ENCODE measurements at regions not wholly inside any gene's neighbourhood (a gene's known extent, or its start where the extent isn't known, plus 50 kb on each side); places are given as distances from the start of the nearest gene placed in this dataset.

- H3K27ac ChIP-seq (ENCODE audit: extremely low read length, insufficient read depth, low read length), result no peak overlapping the region
- intact Hi-C loops (cut with micrococcal nuclease; ENCODE audit: unreplicated experiment) (no loop called here), in situ Hi-C loops (cut with HindIII; ENCODE audit: extremely low pct_ligation_motif_present, low pct_unique_long_range_greater_than_20kb) (no loop called here)
- no peak overlapping the region for H3K4me2 ChIP-seq (ENCODE audit: low read depth, low read length)
- no peaks in the 10 kb centered on the region for H3K9me3 ChIP-seq (ENCODE audit: low read length)
- FAIRE-seq (no peak), ATAC-seq (no peak), DNase-seq (ENCODE audit: low spot score) (no peak)
- H3K36me3 ChIP-seq (replicated peaks in 1 of 2; ENCODE audit: control insufficient read depth in 1 of 2, insufficient read depth in 2 of 2, low read length in 2 of 2), result no peaks in the 10 kb centered on the region
- 0% methylated on average over 1 of the region's 1 CpG for WGBS (ENCODE audit: low lambda C conversion rate)
- H3K27me3 ChIP-seq (ENCODE audit: control insufficient read depth in 1 of 2, insufficient read depth in 2 of 2, low read length in 2 of 2), result no peaks in the 10 kb centered on the region
- H3K4me3 ChIP-seq (replicated peaks in 1 of 3; ENCODE audit: insufficient read depth in 1 of 3, low read depth in 2 of 3, low read length in 3 of 3), result no peak overlapping the region
- H3K9ac ChIP-seq (ENCODE audit: insufficient read depth, low read depth, low read length), result no peak overlapping the region
- ChIA-PET POLR2A (no interaction called here), CTCF (ENCODE audit: low intra/inter-chr PET ratio, low total read pairs) (no interaction called here)
- H3K79me2 ChIP-seq (ENCODE audit: insufficient read depth, low read length), result no peaks in the 10 kb centered on the region
- no peak overlapping the region for H2AFZ ChIP-seq (ENCODE audit: low read length)
- H4K20me1 ChIP-seq (ENCODE audit: insufficient read depth, low read length), result no peaks in the 10 kb centered on the region
- no peaks in the 10 kb centered on the region for H3K4me1 ChIP-seq (ENCODE audit: insufficient read depth, low read length)
- BruUV-seq (replicated peaks), result no TSS peak
- TF ChIP-seq ZNF672 (CRISPR knock-in tag; IDR thresholded peaks at IDR 0.05), result no peak
- TF ChIP-seq, protein P1, sequence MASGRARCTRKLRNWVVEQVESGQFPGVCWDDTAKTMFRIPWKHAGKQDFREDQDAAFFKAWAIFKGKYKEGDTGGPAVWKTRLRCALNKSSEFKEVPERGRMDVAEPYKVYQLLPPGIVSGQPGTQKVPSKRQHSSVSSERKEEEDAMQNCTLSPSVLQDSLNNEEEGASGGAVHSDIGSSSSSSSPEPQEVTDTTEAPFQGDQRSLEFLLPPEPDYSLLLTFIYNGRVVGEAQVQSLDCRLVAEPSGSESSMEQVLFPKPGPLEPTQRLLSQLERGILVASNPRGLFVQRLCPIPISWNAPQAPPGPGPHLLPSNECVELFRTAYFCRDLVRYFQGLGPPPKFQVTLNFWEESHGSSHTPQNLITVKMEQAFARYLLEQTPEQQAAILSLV (CRISPR knock-in tag; IDR thresholded peaks at IDR 0.05; ENCODE audit: borderline replicate concordance), result no peak
- TF ChIP-seq, protein P2, sequence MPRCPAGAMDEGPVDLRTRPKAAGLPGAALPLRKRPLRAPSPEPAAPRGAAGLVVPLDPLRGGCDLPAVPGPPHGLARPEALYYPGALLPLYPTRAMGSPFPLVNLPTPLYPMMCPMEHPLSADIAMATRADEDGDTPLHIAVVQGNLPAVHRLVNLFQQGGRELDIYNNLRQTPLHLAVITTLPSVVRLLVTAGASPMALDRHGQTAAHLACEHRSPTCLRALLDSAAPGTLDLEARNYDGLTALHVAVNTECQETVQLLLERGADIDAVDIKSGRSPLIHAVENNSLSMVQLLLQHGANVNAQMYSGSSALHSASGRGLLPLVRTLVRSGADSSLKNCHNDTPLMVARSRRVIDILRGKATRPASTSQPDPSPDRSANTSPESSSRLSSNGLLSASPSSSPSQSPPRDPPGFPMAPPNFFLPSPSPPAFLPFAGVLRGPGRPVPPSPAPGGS (CRISPR knock-in tag; IDR thresholded peaks at IDR 0.05), result no peak
- TF ChIP-seq ZNF280D (CRISPR knock-in tag; IDR thresholded peaks at IDR 0.05), result no peak
- TF ChIP-seq ZBTB38 (CRISPR knock-in tag; IDR thresholded peaks at IDR 0.05), result no peak
- TF ChIP-seq, protein P3, sequence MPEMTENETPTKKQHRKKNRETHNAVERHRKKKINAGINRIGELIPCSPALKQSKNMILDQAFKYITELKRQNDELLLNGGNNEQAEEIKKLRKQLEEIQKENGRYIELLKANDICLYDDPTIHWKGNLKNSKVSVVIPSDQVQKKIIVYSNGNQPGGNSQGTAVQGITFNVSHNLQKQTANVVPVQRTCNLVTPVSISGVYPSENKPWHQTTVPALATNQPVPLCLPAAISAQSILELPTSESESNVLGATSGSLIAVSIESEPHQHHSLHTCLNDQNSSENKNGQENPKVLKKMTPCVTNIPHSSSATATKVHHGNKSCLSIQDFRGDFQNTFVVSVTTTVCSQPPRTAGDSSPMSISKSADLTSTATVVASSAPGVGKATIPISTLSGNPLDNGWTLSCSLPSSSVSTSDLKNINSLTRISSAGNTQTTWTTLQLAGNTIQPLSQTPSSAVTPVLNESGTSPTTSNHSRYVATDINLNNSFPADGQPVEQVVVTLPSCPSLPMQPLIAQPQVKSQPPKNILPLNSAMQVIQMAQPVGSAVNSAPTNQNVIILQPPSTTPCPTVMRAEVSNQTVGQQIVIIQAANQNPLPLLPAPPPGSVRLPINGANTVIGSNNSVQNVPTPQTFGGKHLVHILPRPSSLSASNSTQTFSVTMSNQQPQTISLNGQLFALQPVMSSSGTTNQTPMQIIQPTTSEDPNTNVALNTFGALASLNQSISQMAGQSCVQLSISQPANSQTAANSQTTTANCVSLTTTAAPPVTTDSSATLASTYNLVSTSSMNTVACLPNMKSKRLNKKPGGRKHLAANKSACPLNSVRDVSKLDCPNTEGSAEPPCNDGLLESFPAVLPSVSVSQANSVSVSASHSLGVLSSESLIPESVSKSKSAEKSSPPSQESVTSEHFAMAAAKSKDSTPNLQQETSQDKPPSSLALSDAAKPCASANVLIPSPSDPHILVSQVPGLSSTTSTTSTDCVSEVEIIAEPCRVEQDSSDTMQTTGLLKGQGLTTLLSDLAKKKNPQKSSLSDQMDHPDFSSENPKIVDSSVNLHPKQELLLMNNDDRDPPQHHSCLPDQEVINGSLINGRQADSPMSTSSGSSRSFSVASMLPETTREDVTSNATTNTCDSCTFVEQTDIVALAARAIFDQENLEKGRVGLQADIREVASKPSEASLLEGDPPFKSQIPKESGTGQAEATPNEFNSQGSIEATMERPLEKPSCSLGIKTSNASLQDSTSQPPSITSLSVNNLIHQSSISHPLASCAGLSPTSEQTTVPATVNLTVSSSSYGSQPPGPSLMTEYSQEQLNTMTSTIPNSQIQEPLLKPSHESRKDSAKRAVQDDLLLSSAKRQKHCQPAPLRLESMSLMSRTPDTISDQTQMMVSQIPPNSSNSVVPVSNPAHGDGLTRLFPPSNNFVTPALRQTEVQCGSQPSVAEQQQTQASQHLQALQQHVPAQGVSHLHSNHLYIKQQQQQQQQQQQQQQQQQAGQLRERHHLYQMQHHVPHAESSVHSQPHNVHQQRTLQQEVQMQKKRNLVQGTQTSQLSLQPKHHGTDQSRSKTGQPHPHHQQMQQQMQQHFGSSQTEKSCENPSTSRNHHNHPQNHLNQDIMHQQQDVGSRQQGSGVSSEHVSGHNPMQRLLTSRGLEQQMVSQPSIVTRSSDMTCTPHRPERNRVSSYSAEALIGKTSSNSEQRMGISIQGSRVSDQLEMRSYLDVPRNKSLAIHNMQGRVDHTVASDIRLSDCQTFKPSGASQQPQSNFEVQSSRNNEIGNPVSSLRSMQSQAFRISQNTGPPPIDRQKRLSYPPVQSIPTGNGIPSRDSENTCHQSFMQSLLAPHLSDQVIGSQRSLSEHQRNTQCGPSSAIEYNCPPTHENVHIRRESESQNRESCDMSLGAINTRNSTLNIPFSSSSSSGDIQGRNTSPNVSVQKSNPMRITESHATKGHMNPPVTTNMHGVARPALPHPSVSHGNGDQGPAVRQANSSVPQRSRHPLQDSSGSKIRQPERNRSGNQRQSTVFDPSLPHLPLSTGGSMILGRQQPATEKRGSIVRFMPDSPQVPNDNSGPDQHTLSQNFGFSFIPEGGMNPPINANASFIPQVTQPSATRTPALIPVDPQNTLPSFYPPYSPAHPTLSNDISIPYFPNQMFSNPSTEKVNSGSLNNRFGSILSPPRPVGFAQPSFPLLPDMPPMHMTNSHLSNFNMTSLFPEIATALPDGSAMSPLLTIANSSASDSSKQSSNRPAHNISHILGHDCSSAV (CRISPR knock-in tag; IDR thresholded peaks at IDR 0.05; ENCODE audit: borderline replicate concordance), result no peak
- TF ChIP-seq MXD1 (CRISPR knock-in tag; IDR thresholded peaks at IDR 0.05), result no peak
- no peak for TF ChIP-seq RAD51 (IDR thresholded peaks at IDR 0.05; ENCODE audit: borderline replicate concordance)
- TF ChIP-seq ZNF704 (CRISPR knock-in tag; IDR thresholded peaks at IDR 0.05; ENCODE audit: borderline replicate concordance), result no peak
These were observed 630.3 kb upstream of the KLHL4 start for GRCh38 chrX:86887341-86887740.

Data from HepG2 (cell line).